ENCODE measurements at regions not wholly inside any gene's neighbourhood (a gene's known extent, or its start where the extent isn't known, plus 50 kb on each side); places are given as distances from the start of the nearest gene placed in this dataset.

- no peak for DNase-seq (ENCODE audit: low spot score)
These were observed 70.2 kb upstream of the PDE4B start for GRCh38 chr1:65722461-65722860.

GRCh38 chr1:65724151-65724550, 68.5 kb upstream of the PDE4B start:
- no peak overlapping the region for H3K27ac ChIP-seq
- POLR2A ChIA-PET (ENCODE audit: low non-redundant PET): no interaction called here
- no peak for DNase-seq (ENCODE audit: low spot score)
- CTCF ChIA-PET: interaction anchor here (1.2 kb wide), 1 partner anchor 36 kb away, joined by 3 read pairs; no protein-coding TSS in a partner anchor
- no peak for TF ChIP-seq CTCF (conservative IDR thresholded peaks at IDR 0.05; ENCODE audit: low read depth)

More at GRCh38 chr1:65722461-65722860, 70.2 kb upstream of the PDE4B start:
- no peak for TF ChIP-seq CTCF (conservative IDR thresholded peaks at IDR 0.05; ENCODE audit: low read depth)
- ChIA-PET POLR2A (ENCODE audit: low non-redundant PET) (no interaction called here), CTCF (interaction anchor here (0.7 kb wide), 1 partner anchor 374 kb away, joined by 3 read pairs; no protein-coding TSS in a partner anchor)
- H3K27ac ChIP-seq: no peak overlapping the region

GRCh38 chr1:65725064-65725463, 67.6 kb upstream of the PDE4B start:
- POLR2A ChIA-PET (ENCODE audit: low non-redundant PET): no interaction called here
- no peak overlapping the region for H3K27ac ChIP-seq
- TF ChIP-seq CTCF (conservative IDR thresholded peaks at IDR 0.05; ENCODE audit: low read depth): no peak
- CTCF ChIA-PET: interaction anchor here (0.6 kb wide), 1 partner anchor 37 kb away, joined by 3 read pairs; no protein-coding TSS in a partner anchor
- DNase-seq (ENCODE audit: low spot score): no peak

GRCh38 chr1:65728504-65728903, 64.2 kb upstream of the PDE4B start:
- no peak for TF ChIP-seq CTCF (conservative IDR thresholded peaks at IDR 0.05; ENCODE audit: low read depth)
- no peak overlapping the region for H3K27ac ChIP-seq
- ChIA-PET POLR2A (ENCODE audit: low non-redundant PET) (no interaction called here), CTCF (no interaction called here)
- no peak for DNase-seq (ENCODE audit: low spot score)

GRCh38 chr1:65729259-65729658, 63.4 kb upstream of the PDE4B start:
- no peak for DNase-seq (ENCODE audit: low spot score)
- ChIA-PET CTCF (no interaction called here), POLR2A (ENCODE audit: low non-redundant PET) (no interaction called here)
- H3K27ac ChIP-seq: no peak overlapping the region
- no peak for TF ChIP-seq CTCF (conservative IDR thresholded peaks at IDR 0.05; ENCODE audit: low read depth)

- DNase-seq (ENCODE audit: low spot score): no peak
- POLR2A ChIA-PET (ENCODE audit: low non-redundant PET): no interaction called here
- CTCF ChIA-PET: no interaction called here
- no peak overlapping the region for H3K27ac ChIP-seq
- TF ChIP-seq CTCF (conservative IDR thresholded peaks at IDR 0.05; ENCODE audit: low read depth): no peak
These were observed 57.7 kb upstream of the PDE4B start for GRCh38 chr1:65734979-65735378.

- no peak overlapping the region for H3K27ac ChIP-seq
- no peak for TF ChIP-seq CTCF (conservative IDR thresholded peaks at IDR 0.05; ENCODE audit: low read depth)
- CTCF ChIA-PET: no interaction called here
These were observed 50.7 kb upstream of the PDE4B start for GRCh38 chr1:65741993-65742392.

More at GRCh38 chr1:65741993-65742392, 50.7 kb upstream of the PDE4B start:
- POLR2A ChIA-PET (ENCODE audit: low non-redundant PET): no interaction called here
- DNase-seq (ENCODE audit: low spot score): no peak

Measured in RWPE1 (cell line).